KMS-11 (cell line): ENCODE measurements at regions not wholly inside any gene's neighbourhood (a gene's known extent, or its start where the extent isn't known, plus 50 kb on each side); places are given as distances from the start of the nearest gene placed in this dataset.

Source experiments
- H2AFZ ChIP-seq: fragments of 200-600 bp; sonication (generic); 2 replicates; pipeline ENCODE4 v1.6.1; 2016; ENCODE audit warnings: antibody characterized with exemption, mixed run types, low read depth
- H3K27ac ChIP-seq: fragments of 200-600 bp; sonication (generic); 2 replicates; pipeline ENCODE4 v1.6.1; 2016; ENCODE audit warnings: mild to moderate bottlenecking, mixed run types
- H3K27me3 ChIP-seq: fragments of 200-600 bp; sonication (generic); 2 replicates; pipeline ENCODE4 v1.6.1; 2017; ENCODE audit warnings: mild to moderate bottlenecking, low read depth, mixed run types, moderate library complexity; ENCODE audit not compliant: insufficient read depth
- H3K36me3 ChIP-seq: fragments of 200-600 bp; sonication (generic); 2 replicates; pipeline ENCODE4 v1.6.1; 2017; ENCODE audit warnings: mild to moderate bottlenecking, mixed run types; ENCODE audit not compliant: insufficient read depth
- H3K4me1 ChIP-seq: fragments of 200-600 bp; sonication (generic); 2 replicates; pipeline ENCODE4 v1.6.1; 2016; ENCODE audit warnings: mild to moderate bottlenecking, low read depth, mixed run types; ENCODE audit not compliant: poor library complexity, severe bottlenecking
- H3K4me2 ChIP-seq: fragments of 200-600 bp; sonication (generic); 2 replicates; pipeline ENCODE4 v1.7.0; 2016; ENCODE audit warnings: mild to moderate bottlenecking, mixed run types
- H3K4me3 ChIP-seq: fragments of 200-600 bp; sonication (generic); IDR thresholded peaks from 2 replicates; pipeline ENCODE4 v1.6.1; 2017; ENCODE audit warnings: low read depth, low read length, mixed read lengths; ENCODE audit not compliant: insufficient read depth
- H3K79me2 ChIP-seq: fragments of 200-600 bp; sonication (generic); 2 replicates; pipeline ENCODE4 v1.6.1; 2016; ENCODE audit warnings: low read depth, mixed run types; ENCODE audit not compliant: insufficient read depth
- H3K9ac ChIP-seq: fragments of 200-600 bp; sonication (generic); 2 replicates; pipeline ENCODE4 v1.6.1; 2016; ENCODE audit warnings: mild to moderate bottlenecking, mixed run types
- H4K20me1 ChIP-seq: fragments of 200-600 bp; sonication (generic); 2 replicates; pipeline ENCODE4 v1.6.1; 2016; ENCODE audit warnings: mild to moderate bottlenecking, mixed run types; ENCODE audit not compliant: insufficient read depth
- CTCF ChIP-seq: fragments of 200-600 bp; sonication (generic); conservative IDR thresholded peaks from 2 replicates; pipeline ENCODE4 v1.6.1; 2017; ENCODE audit warnings: low read depth, mild to moderate bottlenecking, antibody characterized with exemption, low read length, moderate library complexity, mixed read lengths

GRCh38 chr16:9141813-9142212 lies 50.4 kb downstream of the HAPSTR1 start:
- H3K27me3 ChIP-seq = no peaks in the 10 kb centered on the region
- TF ChIP-seq CTCF = no peak
- no peak overlapping the region for H3K4me3 ChIP-seq
- no peak overlapping the region for H3K9ac ChIP-seq
- H3K79me2 ChIP-seq = no peaks in the 10 kb centered on the region
- no peak overlapping the region for H2AFZ ChIP-seq
- H3K4me1 ChIP-seq = no peaks in the 10 kb centered on the region
- H3K36me3 ChIP-seq = no peaks in the 10 kb centered on the region
- no peaks in the 10 kb centered on the region for H4K20me1 ChIP-seq
- H3K4me2 ChIP-seq = no peak overlapping the region
- no peak overlapping the region for H3K27ac ChIP-seq

- no peak overlapping the region for H3K4me3 ChIP-seq
- no peak for TF ChIP-seq CTCF
- H3K9ac ChIP-seq = no peak overlapping the region
- no peaks in the 10 kb centered on the region for H3K79me2 ChIP-seq
- H3K27me3 ChIP-seq = no peaks in the 10 kb centered on the region
- no peaks in the 10 kb centered on the region for H4K20me1 ChIP-seq
- H3K4me1 ChIP-seq = no peaks in the 10 kb centered on the region
- H2AFZ ChIP-seq = no peak overlapping the region
- no peaks in the 10 kb centered on the region for H3K36me3 ChIP-seq
- H3K4me2 ChIP-seq = no peak overlapping the region
- H3K27ac ChIP-seq = no peak overlapping the region
These were observed 52.7 kb downstream of the HAPSTR1 start for GRCh38 chr16:9144106-9144505.

- Histone ChIP-seq H3K9ac (no peak overlapping the region), H3K4me2 (no peak overlapping the region), H3K27ac (no peak overlapping the region)
These were observed 57.1 kb downstream of the HAPSTR1 start for GRCh38 chr16:9148374-9149015.

GRCh38 chr16:9151074-9151473 lies 59.6 kb downstream of the HAPSTR1 start:
- no peaks in the 10 kb centered on the region for H3K36me3 ChIP-seq
- TF ChIP-seq CTCF = no peak
- no peaks in the 10 kb centered on the region for H3K79me2 ChIP-seq
- no peaks in the 10 kb centered on the region for H3K4me1 ChIP-seq
- H3K4me3 ChIP-seq = no peak overlapping the region
- H3K27ac ChIP-seq = no peak overlapping the region
- no peak overlapping the region for H3K4me2 ChIP-seq
- no peak overlapping the region for H3K9ac ChIP-seq
- H2AFZ ChIP-seq = no peak overlapping the region
- no peaks in the 10 kb centered on the region for H3K27me3 ChIP-seq
- no peaks in the 10 kb centered on the region for H4K20me1 ChIP-seq

More at GRCh38 chr16:9148374-9149015, 57.1 kb downstream of the HAPSTR1 start:
- no peak overlapping the region for H2AFZ ChIP-seq
- TF ChIP-seq CTCF = no peak
- no peaks in the 10 kb centered on the region for H3K4me1 ChIP-seq
- H3K36me3 ChIP-seq = no peaks in the 10 kb centered on the region
- H3K4me3 ChIP-seq = no peak overlapping the region
- no peaks in the 10 kb centered on the region for H4K20me1 ChIP-seq
- H3K27me3 ChIP-seq = no peaks in the 10 kb centered on the region
- no peaks in the 10 kb centered on the region for H3K79me2 ChIP-seq
